ENCODE measurements at regions not wholly inside any gene's neighbourhood (a gene's known extent, or its start where the extent isn't known, plus 50 kb on each side); places are given as distances from the start of the nearest gene placed in this dataset.

DNA sequence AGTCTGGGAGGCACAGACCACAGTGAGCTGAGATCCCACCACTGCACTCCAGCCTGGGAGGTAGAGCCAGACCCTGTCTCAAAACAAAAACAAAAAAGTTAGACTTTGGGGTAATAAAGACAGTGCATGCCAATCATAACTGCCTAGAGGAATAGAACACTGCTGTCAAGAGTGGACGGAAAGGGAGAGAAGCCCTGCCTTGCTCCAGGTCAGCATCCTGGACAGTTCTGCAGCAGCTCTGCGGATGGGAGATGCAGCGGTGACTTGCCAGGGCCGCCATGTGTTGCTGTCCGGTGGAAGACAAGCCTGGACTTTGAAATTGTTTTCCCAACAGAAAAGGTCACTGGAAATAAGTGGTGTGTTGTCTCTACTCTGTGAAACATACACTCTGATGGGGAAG is 618.2 kb downstream of the TBC1D22A start (continued):
- TF ChIP-seq, protein P1, sequence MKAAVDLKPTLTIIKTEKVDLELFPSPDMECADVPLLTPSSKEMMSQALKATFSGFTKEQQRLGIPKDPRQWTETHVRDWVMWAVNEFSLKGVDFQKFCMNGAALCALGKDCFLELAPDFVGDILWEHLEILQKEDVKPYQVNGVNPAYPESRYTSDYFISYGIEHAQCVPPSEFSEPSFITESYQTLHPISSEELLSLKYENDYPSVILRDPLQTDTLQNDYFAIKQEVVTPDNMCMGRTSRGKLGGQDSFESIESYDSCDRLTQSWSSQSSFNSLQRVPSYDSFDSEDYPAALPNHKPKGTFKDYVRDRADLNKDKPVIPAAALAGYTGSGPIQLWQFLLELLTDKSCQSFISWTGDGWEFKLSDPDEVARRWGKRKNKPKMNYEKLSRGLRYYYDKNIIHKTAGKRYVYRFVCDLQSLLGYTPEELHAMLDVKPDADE (IDR thresholded peaks at IDR 0.05), result no peak
- no peak for TF ChIP-seq EZH2phosphoT487 (IDR thresholded peaks at IDR 0.05; ENCODE audit: unreplicated experiment)

DNA sequence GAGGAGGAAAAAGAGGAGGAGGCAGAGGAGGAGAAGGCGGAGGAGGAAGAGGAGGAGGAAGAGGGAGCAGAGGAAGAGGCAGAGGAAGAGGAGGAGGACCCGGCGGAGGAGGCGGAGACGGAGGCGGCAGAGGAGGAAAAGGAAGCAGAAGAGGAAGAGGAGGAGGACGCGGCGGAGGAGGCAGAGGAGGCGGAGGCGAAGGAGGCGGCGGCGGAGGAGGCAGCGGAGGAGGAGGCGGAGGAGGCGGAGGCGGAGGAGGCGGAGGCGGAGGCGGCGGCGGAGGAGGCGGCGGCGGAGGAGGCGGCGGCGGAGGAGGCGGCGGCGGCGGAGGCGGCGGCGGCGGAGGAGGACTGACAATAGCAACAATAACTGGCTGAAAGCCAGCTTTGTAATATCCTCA is 616.6 kb downstream of the TBC1D22A start:
- TF ChIP-seq ZNF114 (CRISPR knock-in tag; IDR thresholded peaks at IDR 0.05) (no peak), NANOG (IDR thresholded peaks at IDR 0.05; ENCODE audit: borderline replicate concordance) (no peak), POLR2AphosphoS5 (IDR thresholded peaks at IDR 0.05; ENCODE audit: low read depth) (no peak), EZH2phosphoT487 (IDR thresholded peaks at IDR 0.05; ENCODE audit: unreplicated experiment) (no peak), CREB1 (CRISPR knock-in tag; IDR thresholded peaks at IDR 0.05; ENCODE audit: low read depth) (no peak), ZNF331 (CRISPR knock-in tag; IDR thresholded peaks at IDR 0.05; ENCODE audit: low read depth) (no peak), STAT1 (IDR thresholded peaks at IDR 0.05; ENCODE audit: unreplicated experiment) (no peak), EZH2 (IDR thresholded peaks at IDR 0.05; ENCODE audit: low read depth, unreplicated experiment) (no peak), JUNB (IDR thresholded peaks at IDR 0.05; ENCODE audit: unreplicated experiment) (no peak)
- TF ChIP-seq, protein P2, sequence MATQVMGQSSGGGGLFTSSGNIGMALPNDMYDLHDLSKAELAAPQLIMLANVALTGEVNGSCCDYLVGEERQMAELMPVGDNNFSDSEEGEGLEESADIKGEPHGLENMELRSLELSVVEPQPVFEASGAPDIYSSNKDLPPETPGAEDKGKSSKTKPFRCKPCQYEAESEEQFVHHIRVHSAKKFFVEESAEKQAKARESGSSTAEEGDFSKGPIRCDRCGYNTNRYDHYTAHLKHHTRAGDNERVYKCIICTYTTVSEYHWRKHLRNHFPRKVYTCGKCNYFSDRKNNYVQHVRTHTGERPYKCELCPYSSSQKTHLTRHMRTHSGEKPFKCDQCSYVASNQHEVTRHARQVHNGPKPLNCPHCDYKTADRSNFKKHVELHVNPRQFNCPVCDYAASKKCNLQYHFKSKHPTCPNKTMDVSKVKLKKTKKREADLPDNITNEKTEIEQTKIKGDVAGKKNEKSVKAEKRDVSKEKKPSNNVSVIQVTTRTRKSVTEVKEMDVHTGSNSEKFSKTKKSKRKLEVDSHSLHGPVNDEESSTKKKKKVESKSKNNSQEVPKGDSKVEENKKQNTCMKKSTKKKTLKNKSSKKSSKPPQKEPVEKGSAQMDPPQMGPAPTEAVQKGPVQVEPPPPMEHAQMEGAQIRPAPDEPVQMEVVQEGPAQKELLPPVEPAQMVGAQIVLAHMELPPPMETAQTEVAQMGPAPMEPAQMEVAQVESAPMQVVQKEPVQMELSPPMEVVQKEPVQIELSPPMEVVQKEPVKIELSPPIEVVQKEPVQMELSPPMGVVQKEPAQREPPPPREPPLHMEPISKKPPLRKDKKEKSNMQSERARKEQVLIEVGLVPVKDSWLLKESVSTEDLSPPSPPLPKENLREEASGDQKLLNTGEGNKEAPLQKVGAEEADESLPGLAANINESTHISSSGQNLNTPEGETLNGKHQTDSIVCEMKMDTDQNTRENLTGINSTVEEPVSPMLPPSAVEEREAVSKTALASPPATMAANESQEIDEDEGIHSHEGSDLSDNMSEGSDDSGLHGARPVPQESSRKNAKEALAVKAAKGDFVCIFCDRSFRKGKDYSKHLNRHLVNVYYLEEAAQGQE (IDR thresholded peaks at IDR 0.05; ENCODE audit: unreplicated experiment), result no peak
- TF ChIP-seq, protein P3, sequence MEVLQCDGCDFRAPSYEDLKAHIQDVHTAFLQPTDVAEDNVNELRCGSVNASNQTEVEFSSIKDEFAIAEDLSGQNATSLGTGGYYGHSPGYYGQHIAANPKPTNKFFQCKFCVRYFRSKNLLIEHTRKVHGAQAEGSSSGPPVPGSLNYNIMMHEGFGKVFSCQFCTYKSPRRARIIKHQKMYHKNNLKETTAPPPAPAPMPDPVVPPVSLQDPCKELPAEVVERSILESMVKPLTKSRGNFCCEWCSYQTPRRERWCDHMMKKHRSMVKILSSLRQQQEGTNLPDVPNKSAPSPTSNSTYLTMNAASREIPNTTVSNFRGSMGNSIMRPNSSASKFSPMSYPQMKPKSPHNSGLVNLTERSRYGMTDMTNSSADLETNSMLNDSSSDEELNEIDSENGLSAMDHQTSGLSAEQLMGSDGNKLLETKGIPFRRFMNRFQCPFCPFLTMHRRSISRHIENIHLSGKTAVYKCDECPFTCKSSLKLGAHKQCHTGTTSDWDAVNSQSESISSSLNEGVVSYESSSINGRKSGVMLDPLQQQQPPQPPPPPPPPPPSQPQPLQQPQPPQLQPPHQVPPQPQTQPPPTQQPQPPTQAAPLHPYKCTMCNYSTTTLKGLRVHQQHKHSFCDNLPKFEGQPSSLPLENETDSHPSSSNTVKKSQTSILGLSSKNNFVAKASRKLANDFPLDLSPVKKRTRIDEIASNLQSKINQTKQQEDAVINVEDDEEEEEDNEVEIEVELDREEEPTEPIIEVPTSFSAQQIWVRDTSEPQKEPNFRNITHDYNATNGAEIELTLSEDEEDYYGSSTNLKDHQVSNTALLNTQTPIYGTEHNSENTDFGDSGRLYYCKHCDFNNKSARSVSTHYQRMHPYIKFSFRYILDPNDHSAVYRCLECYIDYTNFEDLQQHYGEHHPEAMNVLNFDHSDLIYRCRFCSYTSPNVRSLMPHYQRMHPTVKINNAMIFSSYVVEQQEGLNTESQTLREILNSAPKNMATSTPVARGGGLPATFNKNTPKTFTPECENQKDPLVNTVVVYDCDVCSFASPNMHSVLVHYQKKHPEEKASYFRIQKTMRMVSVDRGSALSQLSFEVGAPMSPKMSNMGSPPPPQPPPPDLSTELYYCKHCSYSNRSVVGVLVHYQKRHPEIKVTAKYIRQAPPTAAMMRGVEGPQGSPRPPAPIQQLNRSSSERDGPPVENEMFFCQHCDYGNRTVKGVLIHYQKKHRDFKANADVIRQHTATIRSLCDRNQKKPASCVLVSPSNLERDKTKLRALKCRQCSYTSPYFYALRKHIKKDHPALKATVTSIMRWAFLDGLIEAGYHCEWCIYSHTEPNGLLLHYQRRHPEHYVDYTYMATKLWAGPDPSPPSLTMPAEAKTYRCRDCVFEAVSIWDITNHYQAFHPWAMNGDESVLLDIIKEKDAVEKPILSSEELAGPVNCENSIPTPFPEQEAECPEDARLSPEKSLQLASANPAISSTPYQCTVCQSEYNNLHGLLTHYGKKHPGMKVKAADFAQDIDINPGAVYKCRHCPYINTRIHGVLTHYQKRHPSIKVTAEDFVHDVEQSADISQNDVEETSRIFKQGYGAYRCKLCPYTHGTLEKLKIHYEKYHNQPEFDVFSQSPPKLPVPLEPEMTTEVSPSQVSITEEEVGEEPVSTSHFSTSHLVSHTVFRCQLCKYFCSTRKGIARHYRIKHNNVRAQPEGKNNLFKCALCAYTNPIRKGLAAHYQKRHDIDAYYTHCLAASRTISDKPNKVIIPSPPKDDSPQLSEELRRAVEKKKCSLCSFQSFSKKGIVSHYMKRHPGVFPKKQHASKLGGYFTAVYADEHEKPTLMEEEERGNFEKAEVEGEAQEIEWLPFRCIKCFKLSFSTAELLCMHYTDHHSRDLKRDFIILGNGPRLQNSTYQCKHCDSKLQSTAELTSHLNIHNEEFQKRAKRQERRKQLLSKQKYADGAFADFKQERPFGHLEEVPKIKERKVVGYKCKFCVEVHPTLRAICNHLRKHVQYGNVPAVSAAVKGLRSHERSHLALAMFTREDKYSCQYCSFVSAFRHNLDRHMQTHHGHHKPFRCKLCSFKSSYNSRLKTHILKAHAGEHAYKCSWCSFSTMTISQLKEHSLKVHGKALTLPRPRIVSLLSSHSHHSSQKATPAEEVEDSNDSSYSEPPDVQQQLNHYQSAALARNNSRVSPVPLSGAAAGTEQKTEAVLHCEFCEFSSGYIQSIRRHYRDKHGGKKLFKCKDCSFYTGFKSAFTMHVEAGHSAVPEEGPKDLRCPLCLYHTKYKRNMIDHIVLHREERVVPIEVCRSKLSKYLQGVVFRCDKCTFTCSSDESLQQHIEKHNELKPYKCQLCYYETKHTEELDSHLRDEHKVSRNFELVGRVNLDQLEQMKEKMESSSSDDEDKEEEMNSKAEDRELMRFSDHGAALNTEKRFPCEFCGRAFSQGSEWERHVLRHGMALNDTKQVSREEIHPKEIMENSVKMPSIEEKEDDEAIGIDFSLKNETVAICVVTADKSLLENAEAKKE (CRISPR knock-in tag; IDR thresholded peaks at IDR 0.05), result no peak
- TF ChIP-seq, protein P1 (IDR thresholded peaks at IDR 0.05), result no peak
- no peaks in the 10 kb centered on the region for H3F3A ChIP-seq (replicated peaks; ENCODE audit: low read depth)
- no peak overlapping the region for H3K4me2 ChIP-seq
- no peak overlapping the region for H3K4me3 ChIP-seq
- Mint-ChIP-seq H3K4me1 (no peaks in the 10 kb centered on the region), H3K9me3 (peaks cover 100% of the 10 kb centered on the region), H3K27ac (no peak overlapping the region), H3K27me3 (ENCODE audit: insufficient read depth, low read depth, poor library complexity) (peaks cover 9% of the 10 kb centered on the region), H3K36me3 (ENCODE audit: low read depth) (peaks cover 52% of the 10 kb centered on the region), H3K4me3 (no peak overlapping the region)
- no peaks in the 10 kb centered on the region for H4K20me1 ChIP-seq (replicated peaks; ENCODE audit: insufficient read depth)
- H3K79me2 ChIP-seq (replicated peaks; ENCODE audit: insufficient read depth), result no peaks in the 10 kb centered on the region
- H3K4me1 ChIP-seq (ENCODE audit: insufficient read depth), result no peaks in the 10 kb centered on the region
- H3K27me3 ChIP-seq (ENCODE audit: insufficient read depth), result no peaks in the 10 kb centered on the region
- DNase-seq (ENCODE audit: low spot score) (no peak), ATAC-seq (no peak)
- H2AFZ ChIP-seq, result no peak overlapping the region
- H3K9me2 ChIP-seq (ENCODE audit: insufficient read depth), result no peaks in the 10 kb centered on the region
- H3K36me3 ChIP-seq (ENCODE audit: insufficient read depth), result 0 out of 2 replicates have a peak, but pooled peaks cover 4% of the 10 kb centered on the region
- no peak overlapping the region for H3K27ac ChIP-seq (ENCODE audit: low read depth)

All from GM23338 (cell line).